Testis (tissue), 2 donors: ENCODE measurements at regions not wholly inside any gene's neighbourhood (a gene's known extent, or its start where the extent isn't known, plus 50 kb on each side); places are given as distances from the start of the nearest gene placed in this dataset.

Experiments used
- POLR2A ChIP-seq: fragments of 450-650 bp; IDR thresholded peaks from one replicate; pipeline ENCODE4 v1.6.1; 2017; ENCODE audit warnings: antibody characterized with exemption, mild to moderate bottlenecking, moderate library complexity
- TF ChIP-seq, protein P1 (sequence below), 3 experiments: fragments of 450-650 bp in 2 of 3; fragments of 200-600 bp in 1 of 3; sonication (generic) in 1 of 3; IDR thresholded peaks; one replicate each; pipeline ENCODE4 v1.5.1; 2016 to 2019; ENCODE audit warnings: antibody characterized with exemption in 3 of 3, mild to moderate bottlenecking in 2 of 3, moderate library complexity in 1 of 3

DNA sequence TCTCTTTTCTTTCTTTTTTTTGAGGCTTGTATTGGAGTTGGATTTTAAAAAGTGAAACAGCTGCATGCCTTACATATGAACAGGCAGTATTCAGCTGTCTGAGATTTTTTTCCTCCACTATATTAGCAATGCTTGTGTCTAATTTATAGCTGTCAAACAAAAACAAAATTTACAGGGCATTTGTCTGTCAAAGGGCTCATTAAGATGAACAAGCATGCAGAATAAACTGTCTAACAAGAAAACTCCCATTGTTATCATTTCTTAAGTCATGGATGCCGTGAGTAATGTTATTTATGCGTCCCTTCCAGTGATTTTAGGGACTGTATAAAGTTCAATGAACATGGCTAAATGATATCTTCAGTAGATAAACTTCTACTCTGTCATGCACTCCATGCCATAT is 674.7 kb downstream of the PLCL1 start:
- TF ChIP-seq, protein P1, sequence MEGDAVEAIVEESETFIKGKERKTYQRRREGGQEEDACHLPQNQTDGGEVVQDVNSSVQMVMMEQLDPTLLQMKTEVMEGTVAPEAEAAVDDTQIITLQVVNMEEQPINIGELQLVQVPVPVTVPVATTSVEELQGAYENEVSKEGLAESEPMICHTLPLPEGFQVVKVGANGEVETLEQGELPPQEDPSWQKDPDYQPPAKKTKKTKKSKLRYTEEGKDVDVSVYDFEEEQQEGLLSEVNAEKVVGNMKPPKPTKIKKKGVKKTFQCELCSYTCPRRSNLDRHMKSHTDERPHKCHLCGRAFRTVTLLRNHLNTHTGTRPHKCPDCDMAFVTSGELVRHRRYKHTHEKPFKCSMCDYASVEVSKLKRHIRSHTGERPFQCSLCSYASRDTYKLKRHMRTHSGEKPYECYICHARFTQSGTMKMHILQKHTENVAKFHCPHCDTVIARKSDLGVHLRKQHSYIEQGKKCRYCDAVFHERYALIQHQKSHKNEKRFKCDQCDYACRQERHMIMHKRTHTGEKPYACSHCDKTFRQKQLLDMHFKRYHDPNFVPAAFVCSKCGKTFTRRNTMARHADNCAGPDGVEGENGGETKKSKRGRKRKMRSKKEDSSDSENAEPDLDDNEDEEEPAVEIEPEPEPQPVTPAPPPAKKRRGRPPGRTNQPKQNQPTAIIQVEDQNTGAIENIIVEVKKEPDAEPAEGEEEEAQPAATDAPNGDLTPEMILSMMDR (IDR thresholded peaks at IDR 0.05), result no peak
- no peak for TF ChIP-seq POLR2A
